NCI-H146 (cell line): ENCODE measurements at regions not wholly inside any gene's neighbourhood (a gene's known extent, or its start where the extent isn't known, plus 50 kb on each side); places are given as distances from the start of the nearest gene placed in this dataset.

ENCODE experiments used
- DNase-seq: peaks from one replicate; lab custom pipeline; 2025; lab: John Stamatoyannopoulos, UW

GRCh38 chr18:4851301-4851976 is 345.6 kb downstream of the AKAIN1 start:
- DNase-seq: no peak

GRCh38 chr18:4847056-4847455 is 350.0 kb downstream of the AKAIN1 start:
- DNase-seq: no peak

GRCh38 chr18:4844320-4844719 is 352.7 kb downstream of the AKAIN1 start:
- DNase-seq: no peak

- DNase-seq: no peak
These were observed 353.3 kb downstream of the AKAIN1 start for GRCh38 chr18:4843771-4844170.

- no peak for DNase-seq
These were observed 354.3 kb downstream of the AKAIN1 start for GRCh38 chr18:4842751-4843150.

GRCh38 chr18:4842287-4842686 is 354.8 kb downstream of the AKAIN1 start:
- DNase-seq: no peak

GRCh38 chr18:4839639-4840038 is 357.4 kb downstream of the AKAIN1 start:
- no peak for DNase-seq

- no peak for DNase-seq
These were observed 360.9 kb downstream of the AKAIN1 start for GRCh38 chr18:4836141-4836540.

- DNase-seq: no peak
These were observed 365.2 kb downstream of the AKAIN1 start for GRCh38 chr18:4831791-4832375.

- no peak for DNase-seq
These were observed 365.9 kb downstream of the AKAIN1 start for GRCh38 chr18:4831127-4831526.

GRCh38 chr18:4823091-4823490 is 368.0 kb upstream of the DLGAP1 start:
- no peak for DNase-seq

- no peak for DNase-seq
These were observed 366.7 kb upstream of the DLGAP1 start for GRCh38 chr18:4821801-4822200.

- no peak for DNase-seq
These were observed 362.6 kb upstream of the DLGAP1 start for GRCh38 chr18:4817665-4818064.

- DNase-seq: no peak
These were observed 358.6 kb upstream of the DLGAP1 start for GRCh38 chr18:4813708-4814107.

GRCh38 chr18:4808891-4809290 is 353.8 kb upstream of the DLGAP1 start:
- no peak for DNase-seq

- no peak for DNase-seq
These were observed 352.6 kb upstream of the DLGAP1 start for GRCh38 chr18:4807604-4808293.

GRCh38 chr18:4806331-4806730 is 351.2 kb upstream of the DLGAP1 start:
- DNase-seq: no peak

GRCh38 chr18:4802296-4802695 is 347.2 kb upstream of the DLGAP1 start:
- DNase-seq: no peak

- DNase-seq: no peak
These were observed 346.0 kb upstream of the DLGAP1 start for GRCh38 chr18:4801151-4801550.

GRCh38 chr18:4797002-4797685 is 342.0 kb upstream of the DLGAP1 start:
- no peak for DNase-seq

GRCh38 chr18:4789506-4789905 is 334.4 kb upstream of the DLGAP1 start:
- no peak for DNase-seq

GRCh38 chr18:4781873-4782272 is 326.8 kb upstream of the DLGAP1 start:
- no peak for DNase-seq

- no peak for DNase-seq
These were observed 310.3 kb upstream of the DLGAP1 start for GRCh38 chr18:4765401-4765800.
